H1 (cell line): ENCODE measurements at regions not wholly inside any gene's neighbourhood (a gene's known extent, or its start where the extent isn't known, plus 50 kb on each side); places are given as distances from the start of the nearest gene placed in this dataset.

Experiments
- CHD7 ChIP-seq: fragments of 300-600 bp; sonication (generic); IDR thresholded peaks from 2 replicates; pipeline ENCODE4 v1.7.1; 2012; ENCODE audit warnings: low read length, moderate library complexity, mild to moderate bottlenecking, inconsistent platforms; ENCODE audit not compliant: insufficient replicate concordance
- EP300 ChIP-seq, 2 experiments: IDR thresholded peaks; 1 replicate in 1 of 2; 2 replicates in 1 of 2; pipeline ENCODE4 v1.6.1; 2011 to 2012; ENCODE audit warnings: low read depth in 2 of 2, low read length in 2 of 2, mild to moderate bottlenecking in 2 of 2, borderline replicate concordance in 1 of 2, inconsistent platforms in 1 of 2, moderate library complexity in 1 of 2
- EZH2 ChIP-seq: fragments of 200-600 bp; sonication (generic); IDR thresholded peaks from 2 replicates; pipeline ENCODE4 v1.7.1; 2012; ENCODE audit warnings: low read depth, mild to moderate bottlenecking, moderate library complexity, low read length, inconsistent platforms; ENCODE audit not compliant: severe bottlenecking
- FOSL1 ChIP-seq: IDR thresholded peaks from 2 replicates; pipeline ENCODE4 v1.6.1; 2011; ENCODE audit warnings: mild to moderate bottlenecking, low read depth, low read length, moderate library complexity; ENCODE audit not compliant: insufficient read depth
- KDM4A ChIP-seq: IDR thresholded peaks from one replicate; pipeline ENCODE4 v1.7.1; 2012; ENCODE audit warnings: low read depth, mild to moderate bottlenecking, moderate library complexity, low read length, inconsistent platforms; ENCODE audit not compliant: severe bottlenecking
- RAD21 ChIP-seq, 2 experiments: IDR thresholded peaks in 1 of 2; conservative IDR thresholded peaks in 1 of 2; 2 replicates each; pipeline ENCODE4 v1.6.1; 2011; ENCODE audit warnings: low read depth in 2 of 2, low read length in 2 of 2, improper control_type of control experiment in 1 of 2, inconsistent platforms in 1 of 2, mild to moderate bottlenecking in 1 of 2, moderate library complexity in 1 of 2
- SP2 ChIP-seq: IDR thresholded peaks from 2 replicates; pipeline ENCODE4 v1.6.1; 2012; ENCODE audit warnings: mild to moderate bottlenecking, low read length, inconsistent platforms
- SP4 ChIP-seq: IDR thresholded peaks from 2 replicates; pipeline ENCODE4 v1.6.1; 2012; ENCODE audit warnings: low read length, inconsistent platforms
- TAF1 ChIP-seq: IDR thresholded peaks from 2 replicates; pipeline ENCODE4 v1.6.1; 2011; ENCODE audit warnings: mild to moderate bottlenecking, low read depth, low read length
- TBP ChIP-seq: IDR thresholded peaks from 2 replicates; pipeline ENCODE4 v1.6.1; 2011; ENCODE audit warnings: low read depth, low read length, improper control_type of control experiment

GRCh38 chr15:53389271-53390037 is 370.0 kb downstream of the WDR72 start (continued):
- TF ChIP-seq CHD7 (no peak), RAD21 (IDR thresholded peaks at IDR 0.05 in 1 of 2, conservative IDR thresholded peaks at IDR 0.05 in 1 of 2; ENCODE audit: low read depth in 2 of 2, low read length in 2 of 2) (no peak), EP300 (IDR thresholded peaks at IDR 0.05; ENCODE audit: borderline replicate concordance in 1 of 2, low read depth in 2 of 2, low read length in 2 of 2) (no peak), TAF1 (no peak), FOSL1 (no peak), EZH2 (no peak), SP4 (no peak), KDM4A (no peak), SP2 (no peak), TBP (no peak)
